DMS53 (cell line): ENCODE measurements at regions not wholly inside any gene's neighbourhood (a gene's known extent, or its start where the extent isn't known, plus 50 kb on each side); places are given as distances from the start of the nearest gene placed in this dataset.

Experiments used
- DNase-seq: peaks from one replicate; lab custom pipeline; 2025; lab: John Stamatoyannopoulos, UW

GRCh38 chr3:72591522-72592421 is 256.5 kb downstream of the SHQ1 start:
- no peak for DNase-seq

GRCh38 chr3:72590732-72591221 is 257.5 kb downstream of the SHQ1 start:
- no peak for DNase-seq

GRCh38 chr3:72587282-72587681 is 261.0 kb downstream of the SHQ1 start:
- DNase-seq: no peak

GRCh38 chr3:72586694-72587093 is 261.6 kb downstream of the SHQ1 start:
- DNase-seq: no peak

- DNase-seq: no peak
Observed at GRCh38 chr3:72585966-72586365, 262.3 kb downstream of the SHQ1 start.

- DNase-seq: no peak
Observed at GRCh38 chr3:72584262-72584661, 264.0 kb downstream of the SHQ1 start.

GRCh38 chr3:72582963-72583362 is 265.3 kb downstream of the SHQ1 start:
- DNase-seq: no peak

- DNase-seq: no peak
Observed at GRCh38 chr3:72582211-72582878, 265.9 kb downstream of the SHQ1 start.

- no peak for DNase-seq
Observed at GRCh38 chr3:72580900-72581299, 267.3 kb downstream of the SHQ1 start.

GRCh38 chr3:72580246-72580756 is 267.9 kb downstream of the SHQ1 start:
- DNase-seq: no peak

GRCh38 chr3:72579581-72580245 is 268.5 kb downstream of the SHQ1 start:
- no peak for DNase-seq

GRCh38 chr3:72579191-72579580 is 269.1 kb downstream of the SHQ1 start:
- no peak for DNase-seq

- DNase-seq: no peak
Observed at GRCh38 chr3:72577190-72577589, 271.1 kb downstream of the SHQ1 start.

- no peak for DNase-seq
Observed at GRCh38 chr3:72576563-72576962, 271.7 kb downstream of the SHQ1 start.

GRCh38 chr3:72574144-72574543 is 274.1 kb downstream of the SHQ1 start:
- DNase-seq: no peak

- DNase-seq: no peak
Observed at GRCh38 chr3:72573051-72573450, 275.2 kb downstream of the SHQ1 start.

- no peak for DNase-seq
Observed at GRCh38 chr3:72572489-72573007, 275.7 kb downstream of the SHQ1 start.

GRCh38 chr3:72571638-72572114 is 276.6 kb downstream of the SHQ1 start:
- no peak for DNase-seq

GRCh38 chr3:72571052-72571451 is 277.2 kb downstream of the SHQ1 start:
- DNase-seq: no peak

GRCh38 chr3:72569754-72570440 is 278.3 kb downstream of the SHQ1 start:
- DNase-seq: no peak

GRCh38 chr3:72568083-72568482 is 280.2 kb downstream of the SHQ1 start:
- DNase-seq: no peak
